Effector CD4-positive, alpha-beta T cell (primary cell): ENCODE measurements at regions not wholly inside any gene's neighbourhood (a gene's known extent, or its start where the extent isn't known, plus 50 kb on each side); places are given as distances from the start of the nearest gene placed in this dataset.

Source experiments
- DNase-seq: peaks from one replicate; pipeline ENCODE4 v3.0.0-alpha.2; 2020

DNA sequence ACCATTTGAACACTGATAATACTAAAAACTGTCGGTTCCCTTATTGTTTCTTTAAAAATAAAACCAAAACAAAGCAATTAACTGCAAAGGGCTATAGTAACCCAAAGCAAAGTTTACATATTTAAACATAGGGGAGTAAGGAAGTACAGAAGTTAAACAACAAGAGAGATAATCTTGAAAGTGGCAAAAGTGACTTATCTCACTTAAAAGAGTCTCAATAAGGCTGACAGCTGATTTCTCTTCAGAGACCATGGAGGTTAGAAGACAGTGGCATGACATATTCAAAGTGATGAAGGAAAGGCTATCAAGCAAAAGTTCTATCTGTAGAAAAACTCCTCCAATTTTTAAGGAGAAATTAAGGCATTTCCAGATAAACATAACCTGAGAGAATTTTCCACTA lies 233.5 kb upstream of the HDAC9 start:
- no peak for DNase-seq

DNA sequence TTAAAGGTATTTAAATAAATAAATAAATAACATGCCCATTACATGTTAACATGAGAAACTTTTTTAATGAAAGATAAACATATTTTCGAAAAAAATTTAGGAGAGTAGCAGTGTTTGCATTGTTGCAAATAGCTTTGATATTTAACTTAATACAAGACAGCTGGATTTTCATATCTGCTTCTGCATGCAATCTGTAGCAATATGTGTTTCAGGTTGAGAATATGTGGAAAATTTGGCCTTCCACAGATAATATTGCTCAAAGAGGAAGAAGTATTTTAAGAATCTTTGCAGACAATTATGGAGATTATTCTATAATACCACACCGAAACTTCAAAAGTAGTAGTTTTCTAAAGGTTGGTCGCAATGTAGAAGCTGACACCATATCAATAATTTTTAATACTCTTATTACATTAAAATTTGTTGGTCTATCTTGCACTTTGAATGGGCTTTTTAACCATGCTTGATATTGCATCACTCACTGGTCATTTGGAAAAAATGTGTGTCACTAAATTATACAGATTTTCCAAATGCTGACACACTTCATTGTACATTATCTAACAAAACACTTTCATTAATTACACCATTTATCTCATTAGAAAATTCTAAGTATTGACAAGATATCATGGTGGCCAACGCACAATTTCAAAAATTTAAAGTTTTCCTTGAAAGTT lies 229.8 kb upstream of the HDAC9 start:
- DNase-seq = no peak

DNA sequence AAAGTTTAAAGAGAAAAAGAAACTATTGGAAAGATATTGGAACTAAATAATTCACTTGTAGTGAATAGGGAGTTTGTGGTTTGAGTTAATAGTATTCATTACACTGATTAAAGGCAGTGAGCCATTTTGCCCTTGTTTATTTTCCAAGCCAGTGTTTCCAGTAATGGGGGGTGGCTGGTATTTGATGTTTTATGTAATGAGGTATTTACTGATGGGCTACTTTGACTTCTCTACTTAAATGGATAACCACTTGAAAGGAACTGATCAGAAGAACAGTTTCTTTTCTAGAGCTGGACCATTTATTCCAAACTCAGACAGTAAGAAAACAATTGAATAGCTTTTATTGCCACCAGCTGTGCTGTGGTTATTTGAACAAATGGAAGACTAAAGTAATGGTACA lies 227.0 kb upstream of the HDAC9 start:
- no peak for DNase-seq

DNA sequence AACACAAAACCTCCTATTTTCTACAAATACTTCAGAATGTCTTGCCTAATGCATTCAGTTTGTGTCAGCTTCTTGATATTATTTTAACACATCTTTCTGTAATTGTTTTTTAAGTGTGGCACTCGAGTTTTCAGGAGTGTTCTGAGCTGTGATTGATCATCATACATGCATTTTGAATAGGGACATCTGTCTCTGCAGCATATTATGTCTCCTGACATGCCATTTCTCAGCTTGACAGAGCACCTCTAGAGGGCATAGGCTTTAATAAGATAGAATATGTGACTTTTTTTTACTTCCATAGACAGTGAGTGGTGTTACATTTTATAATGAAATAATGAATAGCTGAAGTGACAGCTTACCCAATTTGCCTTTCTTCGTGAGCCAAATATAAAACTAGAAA lies 219.2 kb upstream of the HDAC9 start:
- DNase-seq = no peak

DNA sequence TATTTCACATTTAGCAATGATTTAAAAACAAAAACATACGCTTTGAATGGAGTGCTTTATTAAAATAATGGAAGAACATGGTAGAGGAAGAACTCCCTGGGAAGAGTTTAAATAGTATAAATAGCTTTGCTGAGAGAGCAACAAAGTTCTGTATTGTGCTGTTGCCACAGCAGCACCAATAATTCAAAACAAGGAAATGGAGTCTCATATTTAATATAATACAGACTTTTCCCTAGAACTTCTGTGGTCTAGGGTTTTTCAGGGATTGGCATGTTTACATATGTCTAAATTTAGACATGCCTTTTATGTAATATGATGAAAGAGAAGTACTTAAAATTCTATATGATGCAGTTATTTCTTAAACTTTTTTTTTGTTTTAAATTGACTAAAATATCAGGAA lies 217.2 kb upstream of the HDAC9 start:
- DNase-seq = no peak

GRCh38 chr7:18283045-18283444 lies 212.5 kb upstream of the HDAC9 start:
- DNase-seq = no peak

GRCh38 chr7:18287482-18287881 lies 208.1 kb upstream of the HDAC9 start:
- no peak for DNase-seq

DNA sequence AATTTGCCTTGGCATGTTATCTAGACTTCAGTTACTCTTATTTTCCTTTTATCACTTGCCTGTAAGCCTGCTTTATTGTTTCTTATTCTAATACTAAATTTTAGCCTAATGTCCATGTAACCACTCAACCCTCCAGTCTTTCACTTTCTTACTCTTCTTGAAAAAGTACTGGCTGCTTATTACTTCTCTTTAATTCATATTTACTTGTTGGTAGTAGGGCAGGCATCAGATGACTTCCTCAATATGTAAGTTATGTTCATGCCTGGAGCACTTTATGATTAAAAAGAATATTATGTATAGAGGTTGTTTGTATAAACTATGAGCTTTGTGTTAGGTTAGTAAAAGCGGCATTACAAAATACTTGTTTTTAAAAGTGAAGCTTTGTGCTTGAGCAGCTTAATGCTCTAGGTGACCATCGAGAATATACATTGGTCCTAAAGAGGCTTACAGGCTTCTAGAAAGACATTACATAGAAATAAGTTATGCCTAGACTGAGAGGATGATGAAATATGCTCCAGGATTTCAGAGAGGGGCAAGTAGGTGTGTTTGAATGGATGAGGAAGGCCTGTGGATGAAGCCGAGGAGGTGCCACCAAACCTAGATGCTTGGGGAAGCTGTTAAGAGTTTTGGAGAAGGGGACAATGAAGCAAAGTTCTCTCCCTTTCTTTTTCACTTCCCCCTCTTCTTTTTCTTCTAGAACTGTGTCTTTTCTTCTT lies 207.1 kb upstream of the HDAC9 start:
- DNase-seq = no peak

GRCh38 chr7:18289788-18290187 lies 205.8 kb upstream of the HDAC9 start:
- DNase-seq = no peak

GRCh38 chr7:18290223-18290622 lies 205.3 kb upstream of the HDAC9 start:
- no peak for DNase-seq

DNA sequence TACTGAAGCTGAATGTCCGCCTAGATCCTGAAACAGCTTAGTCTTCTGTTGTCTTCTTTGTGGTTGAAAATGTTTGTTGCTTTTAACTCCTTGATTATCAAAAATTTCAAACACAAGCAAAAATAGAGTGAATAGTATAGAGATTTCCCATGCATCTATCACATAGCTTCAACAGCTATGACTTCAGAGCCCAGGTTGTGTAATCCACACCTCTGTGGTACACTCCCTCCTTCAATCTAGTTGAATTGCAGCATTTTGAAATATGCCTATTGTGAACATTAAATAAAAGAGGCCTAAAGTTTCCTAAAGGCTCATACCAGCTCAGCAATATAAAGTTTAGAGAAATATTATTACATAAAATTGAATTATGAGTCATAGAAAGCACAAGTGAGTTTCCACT lies 204.7 kb upstream of the HDAC9 start:
- DNase-seq = no peak

GRCh38 chr7:18292584-18292983 lies 203.0 kb upstream of the HDAC9 start:
- DNase-seq = no peak

DNA sequence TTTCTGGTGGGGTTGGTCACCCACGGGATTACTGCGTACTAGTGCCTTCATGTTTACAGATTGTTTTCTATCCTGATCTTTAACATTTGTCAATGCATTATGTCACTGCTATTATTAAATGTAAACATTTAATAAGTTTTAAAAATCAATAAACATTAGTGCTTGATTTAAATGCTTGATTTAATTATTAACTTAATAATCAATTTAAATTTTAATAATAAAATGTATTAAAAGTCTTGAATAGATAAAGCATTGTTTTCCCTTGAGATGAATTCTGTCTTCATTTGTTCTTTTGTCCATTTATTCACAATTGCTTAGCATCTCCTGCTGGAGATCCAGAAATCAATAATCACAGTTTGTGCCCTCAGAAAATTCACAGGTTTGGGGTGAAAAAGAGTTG lies 201.8 kb upstream of the HDAC9 start:
- no peak for DNase-seq

DNA sequence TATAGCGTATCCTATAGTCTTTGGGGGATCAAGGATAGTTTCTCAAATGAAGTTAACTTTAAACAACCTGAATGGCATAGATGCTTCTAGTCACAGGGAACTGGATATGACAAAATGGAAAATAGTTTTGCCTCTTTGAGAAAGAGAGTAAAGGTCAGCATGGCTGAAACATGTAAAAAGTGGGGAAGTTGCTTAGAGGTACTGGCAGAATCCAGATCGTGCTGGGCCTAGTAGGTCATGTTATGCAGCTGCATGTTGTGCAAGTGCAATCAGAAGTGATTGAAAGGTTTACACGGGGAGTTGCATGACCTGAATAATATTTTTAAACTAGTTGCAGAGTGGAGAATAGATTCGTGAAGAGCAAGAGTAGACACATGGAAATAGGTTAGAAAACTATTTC lies 201.1 kb upstream of the HDAC9 start:
- no peak for DNase-seq

DNA sequence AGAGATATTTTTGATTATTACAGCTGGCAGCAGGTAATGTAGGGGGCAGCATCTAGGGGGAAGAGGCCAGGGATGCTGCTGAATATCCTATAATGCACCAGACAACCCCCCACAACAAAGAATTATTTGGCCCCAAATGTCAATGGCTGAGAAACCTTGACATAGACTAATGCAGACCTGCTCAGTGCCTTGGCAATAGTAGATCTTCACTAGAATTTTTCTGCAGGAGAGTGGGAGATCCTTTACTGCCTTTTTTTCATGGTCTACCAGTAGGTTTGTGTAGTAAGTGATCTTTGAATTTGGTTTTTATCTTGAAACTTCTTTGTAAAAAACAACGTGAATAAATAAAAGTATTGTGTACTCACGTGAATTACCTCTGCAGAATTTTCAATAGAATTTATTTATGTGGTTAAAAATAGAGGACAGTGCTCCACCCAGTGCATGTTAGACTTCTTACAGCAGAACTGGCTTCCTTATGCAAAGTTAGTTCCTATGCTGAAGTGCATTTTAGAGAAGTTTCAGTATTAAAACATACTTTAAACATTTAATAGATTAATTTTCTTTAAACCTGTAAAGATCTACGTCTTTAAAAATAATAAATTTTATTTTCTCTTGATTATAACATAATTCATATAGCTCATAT lies 199.6 kb upstream of the HDAC9 start:
- DNase-seq = no peak

DNA sequence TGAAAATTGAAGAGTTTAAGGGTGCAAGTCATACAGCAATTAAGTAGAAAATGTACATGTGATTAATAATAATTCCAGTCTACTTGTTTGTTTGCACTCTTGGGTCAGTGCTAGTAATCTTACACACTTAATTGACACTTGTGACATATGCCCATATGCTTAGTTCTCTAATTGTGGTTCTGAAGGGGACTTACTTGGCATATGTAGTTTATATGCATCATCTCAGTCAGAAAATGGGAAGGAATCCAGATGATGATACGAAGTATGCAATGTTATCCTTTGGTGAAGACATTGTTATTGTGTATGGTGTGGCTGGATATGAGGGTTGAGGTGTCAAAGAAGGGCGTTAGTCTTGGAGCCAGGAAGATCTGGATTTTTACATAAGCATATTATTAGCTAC lies 193.5 kb upstream of the HDAC9 start:
- no peak for DNase-seq

GRCh38 chr7:18305866-18306265 lies 189.7 kb upstream of the HDAC9 start:
- no peak for DNase-seq

DNA sequence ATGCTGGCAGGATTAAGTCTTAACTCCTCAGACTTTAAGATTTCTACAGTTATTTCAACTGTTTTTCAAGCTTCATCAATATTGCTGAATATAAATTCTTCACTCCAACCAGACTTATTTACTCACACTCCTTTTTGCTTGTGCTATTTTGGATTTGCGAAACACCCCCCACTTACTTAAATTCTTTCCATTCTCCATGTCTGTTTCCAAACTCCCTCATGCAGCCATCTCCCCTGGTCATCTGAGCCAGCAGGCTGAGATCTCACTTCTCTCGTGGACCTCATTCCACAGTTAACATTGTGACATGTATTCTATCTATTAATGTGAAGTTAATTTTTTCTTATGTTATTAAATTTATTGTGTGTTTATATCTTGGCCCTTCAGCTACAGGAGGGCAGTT lies 188.9 kb upstream of the HDAC9 start:
- DNase-seq = no peak

- no peak for DNase-seq
Observed at GRCh38 chr7:18308938-18309337, 186.6 kb upstream of the HDAC9 start.

DNA sequence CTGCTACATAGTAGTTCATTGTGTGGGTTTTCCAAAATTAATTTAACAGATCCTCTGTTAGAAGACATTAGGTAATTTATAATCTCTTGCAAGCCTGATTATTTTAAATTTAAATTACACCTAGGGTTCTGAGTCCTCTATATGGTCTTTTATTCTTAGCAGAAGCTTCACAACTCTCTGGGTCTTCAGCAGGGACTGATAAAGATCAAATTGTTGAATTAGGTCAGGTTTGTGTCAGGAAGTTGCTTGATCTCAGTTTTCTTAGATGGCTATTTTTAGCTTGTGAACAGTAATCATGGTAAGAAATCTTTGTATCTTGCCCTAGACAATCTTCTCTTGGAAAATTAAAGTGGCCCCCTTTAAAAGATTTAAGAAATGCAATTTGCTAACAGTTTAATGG lies 183.1 kb upstream of the HDAC9 start:
- DNase-seq = no peak

DNA sequence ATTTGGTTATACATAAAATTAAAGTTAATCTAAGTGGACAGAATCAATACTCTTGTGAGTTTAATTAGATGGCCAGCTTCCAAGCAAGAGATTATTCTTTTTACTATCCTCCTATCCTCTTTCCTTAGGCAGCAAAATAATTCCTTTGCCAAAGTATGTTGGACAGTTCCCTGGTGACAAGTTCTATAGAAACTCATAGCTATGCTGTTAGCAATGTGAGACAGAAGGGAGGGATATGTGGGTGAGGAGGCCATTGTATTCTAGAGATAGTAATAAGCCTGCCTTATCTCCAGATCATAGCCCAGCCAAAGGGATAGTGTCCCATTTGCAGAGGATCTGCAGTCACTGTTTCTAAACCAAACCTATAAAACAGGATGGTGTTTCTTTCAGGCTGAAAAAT lies 181.6 kb upstream of the HDAC9 start:
- no peak for DNase-seq

DNA sequence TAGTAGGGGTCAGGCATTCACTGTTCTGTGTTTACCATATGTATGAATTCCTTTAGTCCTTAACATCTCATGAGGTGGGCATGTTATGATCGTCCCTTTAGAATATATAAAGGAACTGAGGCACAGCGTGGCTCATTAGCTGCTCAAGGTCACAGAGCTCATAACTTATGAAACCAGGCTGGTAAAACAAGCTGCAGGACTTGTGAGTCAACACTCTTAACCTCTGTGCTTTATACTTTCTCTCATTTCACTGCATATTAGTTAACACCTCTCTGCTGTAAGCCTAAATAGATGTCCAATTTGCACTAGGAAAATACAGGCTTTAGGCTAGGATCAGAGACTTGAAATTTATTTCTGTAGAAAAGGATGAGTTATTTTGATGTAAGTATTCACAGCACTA lies 180.3 kb upstream of the HDAC9 start:
- DNase-seq = no peak

- no peak for DNase-seq
Observed at GRCh38 chr7:18317941-18318340, 177.6 kb upstream of the HDAC9 start.

GRCh38 chr7:18320422-18320821 lies 175.1 kb upstream of the HDAC9 start:
- no peak for DNase-seq
